Anterior cingulate cortex (tissue), 58 donors: ENCODE measurements at regions not wholly inside any gene's neighbourhood (a gene's known extent, or its start where the extent isn't known, plus 50 kb on each side); places are given as distances from the start of the nearest gene placed in this dataset.

Source experiments
- DNase-seq, 58 donors: peaks; one replicate each; lab custom pipeline; 2025; lab: John Stamatoyannopoulos, UW

GRCh38 chrX:25067271-25068172, 51.8 kb upstream of the ARX start:
- no peak for DNase-seq

GRCh38 chrX:25066131-25066530, 50.4 kb upstream of the ARX start:
- DNase-seq: no peak
